ENCODE measurements at regions not wholly inside any gene's neighbourhood (a gene's known extent, or its start where the extent isn't known, plus 50 kb on each side); places are given as distances from the start of the nearest gene placed in this dataset.

- no peaks in the 10 kb centered on the region for H4K20me1 ChIP-seq (ENCODE audit: insufficient read depth)
- no peak overlapping the region for H3K4me3 ChIP-seq
- peaks cover 4% of the 10 kb centered on the region; the same call in 1 of the 2 replicates for H3F3A ChIP-seq (ENCODE audit: insufficient read depth, low read depth)
- H3K27ac ChIP-seq: no peak overlapping the region
- no peak for TF ChIP-seq CTCF (conservative IDR thresholded peaks at IDR 0.05)
- TF ChIP-seq EZH2 (IDR thresholded peaks at IDR 0.05; ENCODE audit: low read depth): no peak
- no peaks in the 10 kb centered on the region for H3K36me3 ChIP-seq (ENCODE audit: low read depth)
- H2AFZ ChIP-seq: no peak overlapping the region
- H3K9me2 ChIP-seq (ENCODE audit: insufficient read depth): no peaks in the 10 kb centered on the region; the same call in 1 of the 2 replicates
- H3K79me2 ChIP-seq (ENCODE audit: low read depth): no peaks in the 10 kb centered on the region
- H3K4me1 ChIP-seq (replicated peaks; ENCODE audit: insufficient read depth): peaks cover 16% of the 10 kb centered on the region
- no peak overlapping the region for H3K4me2 ChIP-seq
- DNase-seq: no peak
- no peaks in the 10 kb centered on the region for H3K27me3 ChIP-seq (ENCODE audit: insufficient read depth, low read depth)
- POLR2A ChIA-PET (ENCODE audit: unreplicated experiment): no interaction called here
- no TSS peak for BruUV-seq (replicated peaks)
- H3K9me3 ChIP-seq (ENCODE audit: insufficient read depth, low read depth): no peaks in the 10 kb centered on the region
- intact Hi-C loops (cut with micrococcal nuclease; ENCODE audit: unreplicated experiment): no loop called here
- CTCF ChIA-PET: no interaction called here
Measured at GRCh38 chr5:143646961-143647360, 165.0 kb upstream of the HMHB1 start.

- Histone ChIP-seq H3K9me3 (ENCODE audit: insufficient read depth, low read depth) (no peaks in the 10 kb centered on the region; the same call in 1 of the 2 replicates), H3K9me2 (ENCODE audit: insufficient read depth) (no peaks in the 10 kb centered on the region; the same call in 1 of the 2 replicates), H2AFZ (no peak overlapping the region), H3K4me2 (no peak overlapping the region), H4K20me1 (ENCODE audit: insufficient read depth) (no peaks in the 10 kb centered on the region), H3K36me3 (ENCODE audit: low read depth) (no peaks in the 10 kb centered on the region), H3F3A (ENCODE audit: insufficient read depth, low read depth) (peaks cover 4% of the 10 kb centered on the region; the same call in 1 of the 2 replicates), H3K79me2 (ENCODE audit: low read depth) (no peaks in the 10 kb centered on the region), H3K27me3 (ENCODE audit: insufficient read depth, low read depth) (no peaks in the 10 kb centered on the region), H3K4me3 (no peak overlapping the region), H3K27ac (no peak overlapping the region), H3K4me1 (replicated peaks; ENCODE audit: insufficient read depth) (peaks cover 17% of the 10 kb centered on the region)
- TF ChIP-seq EZH2 (IDR thresholded peaks at IDR 0.05; ENCODE audit: low read depth): no peak
- TF ChIP-seq CTCF (conservative IDR thresholded peaks at IDR 0.05): no peak
- CTCF ChIA-PET: no interaction called here
- BruUV-seq (replicated peaks): no TSS peak
- POLR2A ChIA-PET (ENCODE audit: unreplicated experiment): no interaction called here
- no peak for DNase-seq
- intact Hi-C loops (cut with micrococcal nuclease; ENCODE audit: unreplicated experiment): no loop called here
Measured at GRCh38 chr5:143645356-143645755, 166.6 kb upstream of the HMHB1 start.

GRCh38 chr5:143644727-143645126 lies 167.2 kb upstream of the HMHB1 start:
- POLR2A ChIA-PET (ENCODE audit: unreplicated experiment): no interaction called here
- H3K36me3 ChIP-seq (ENCODE audit: low read depth): no peaks in the 10 kb centered on the region
- no peak overlapping the region for H3K4me3 ChIP-seq
- no peak overlapping the region for H2AFZ ChIP-seq
- DNase-seq: no peak
- no peaks in the 10 kb centered on the region for H4K20me1 ChIP-seq (ENCODE audit: insufficient read depth)
- H3K9me2 ChIP-seq (ENCODE audit: insufficient read depth): no peaks in the 10 kb centered on the region
- CTCF ChIA-PET: no interaction called here
- intact Hi-C loops (cut with micrococcal nuclease; ENCODE audit: unreplicated experiment): no loop called here
- no peaks in the 10 kb centered on the region for H3K27me3 ChIP-seq (ENCODE audit: insufficient read depth, low read depth)
- peaks cover 4% of the 10 kb centered on the region; the same call in 1 of the 2 replicates for H3F3A ChIP-seq (ENCODE audit: insufficient read depth, low read depth)
- no TSS peak for BruUV-seq (replicated peaks)
- H3K9me3 ChIP-seq (ENCODE audit: insufficient read depth, low read depth): no peaks in the 10 kb centered on the region; the same call in 1 of the 2 replicates
- H3K4me1 ChIP-seq (replicated peaks; ENCODE audit: insufficient read depth): peaks cover 17% of the 10 kb centered on the region
- H3K79me2 ChIP-seq (ENCODE audit: low read depth): no peaks in the 10 kb centered on the region
- no peak overlapping the region for H3K27ac ChIP-seq
- no peak overlapping the region for H3K4me2 ChIP-seq
- TF ChIP-seq EZH2 (IDR thresholded peaks at IDR 0.05; ENCODE audit: low read depth): no peak
- TF ChIP-seq CTCF (conservative IDR thresholded peaks at IDR 0.05): no peak

Data from PC-9 (cell line).